ENCODE measurements at regions not wholly inside any gene's neighbourhood (a gene's known extent, or its start where the extent isn't known, plus 50 kb on each side); places are given as distances from the start of the nearest gene placed in this dataset.
"Not testable (repeated sequence)": the region's sequence is repeated elsewhere in the genome, so short reads cannot be mapped to it uniquely, and the experiment has no call there.

DNA sequence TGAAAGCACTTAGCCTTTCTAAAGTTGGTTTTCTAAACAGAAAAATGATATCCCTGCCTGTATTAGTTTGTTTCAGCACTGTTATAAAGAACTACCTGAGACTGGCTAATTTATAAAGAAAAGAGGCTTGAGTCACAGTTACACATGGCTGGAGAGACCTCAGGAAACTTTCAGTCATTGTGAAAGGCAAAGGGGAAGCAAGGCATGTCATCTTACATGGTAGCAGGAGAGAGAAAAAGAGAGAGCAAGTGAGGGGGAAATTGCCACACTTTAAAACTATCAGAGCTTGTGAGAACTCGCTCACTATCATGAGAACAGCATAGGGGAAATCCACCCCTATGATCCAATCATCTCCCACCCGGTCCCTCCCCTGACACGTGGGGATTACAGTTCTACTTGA is 64.9 kb downstream of the FAM170A start:
- peaks cover 9% of the 10 kb centered on the region for H3K9me3 Mint-ChIP-seq
- H3K4me3 Mint-ChIP-seq = no peak overlapping the region
- no peaks in the 10 kb centered on the region for H3K36me3 Mint-ChIP-seq (ENCODE audit: low read depth)
- H3K4me1 Mint-ChIP-seq (ENCODE audit: low read depth) = no peaks in the 10 kb centered on the region
- H3K27me3 Mint-ChIP-seq (ENCODE audit: low read depth) = no peaks in the 10 kb centered on the region
- no peak overlapping the region for H3K27ac Mint-ChIP-seq

DNA sequence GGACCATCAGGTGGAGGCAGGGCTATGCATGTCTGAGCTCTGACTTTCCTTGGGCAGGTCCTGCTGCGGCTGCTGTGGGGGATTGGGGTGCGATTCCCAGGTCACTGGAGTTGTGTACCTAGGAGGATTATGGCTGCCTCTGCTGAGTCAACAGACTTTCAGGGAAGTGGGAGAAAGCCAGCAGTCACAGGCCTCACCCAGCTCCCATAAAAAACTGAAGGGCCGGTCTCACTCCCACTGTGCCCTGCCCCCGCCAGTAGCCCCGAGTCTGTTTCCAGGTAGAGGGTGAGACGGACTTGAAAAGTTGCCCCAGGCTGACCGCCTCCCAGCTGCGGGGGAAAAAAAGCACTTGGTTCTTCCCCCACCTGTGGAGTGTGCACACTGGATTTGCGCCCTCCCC is 76.7 kb downstream of the FAM170A start:
- Mint-ChIP-seq H3K27me3 (ENCODE audit: low read depth) (peaks cover 5% of the 10 kb centered on the region), H3K9me3 (peaks cover 2% of the 10 kb centered on the region), H3K4me1 (ENCODE audit: low read depth) (no peaks in the 10 kb centered on the region), H3K27ac (no peak overlapping the region), H3K36me3 (ENCODE audit: low read depth) (no peaks in the 10 kb centered on the region), H3K4me3 (no peak overlapping the region)

GRCh38 chr5:119708076-119708790 is 78.9 kb downstream of the FAM170A start:
- H3K36me3 Mint-ChIP-seq (ENCODE audit: low read depth) = no peaks in the 10 kb centered on the region
- no peaks in the 10 kb centered on the region for H3K9me3 Mint-ChIP-seq
- H3K27ac Mint-ChIP-seq = no peak overlapping the region
- peaks cover 6% of the 10 kb centered on the region for H3K27me3 Mint-ChIP-seq (ENCODE audit: low read depth)
- no peaks in the 10 kb centered on the region for H3K4me1 Mint-ChIP-seq (ENCODE audit: low read depth)
- no peak overlapping the region for H3K4me3 Mint-ChIP-seq

DNA sequence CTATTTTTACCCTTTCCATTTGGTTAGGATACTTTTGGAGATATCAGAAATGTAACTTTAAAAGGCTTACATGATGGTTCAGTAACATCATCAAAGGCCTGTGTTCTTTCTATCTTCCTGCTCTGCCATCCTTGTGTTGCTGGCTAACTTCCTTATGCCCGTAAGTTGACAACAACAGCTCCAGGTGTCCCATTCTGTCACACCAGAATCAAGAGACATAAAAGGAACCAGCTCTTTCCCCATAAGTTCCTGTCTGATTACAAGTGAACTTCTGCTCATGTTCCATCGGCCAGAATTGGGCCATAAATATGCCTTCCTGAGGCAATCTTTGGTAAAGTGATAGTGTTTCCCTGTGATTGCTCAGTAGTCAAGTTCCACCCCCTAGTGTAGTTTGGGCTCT is 92.4 kb downstream of the FAM170A start:
- Mint-ChIP-seq H3K36me3 (ENCODE audit: low read depth) (no peaks in the 10 kb centered on the region), H3K4me3 (no peak overlapping the region), H3K4me1 (ENCODE audit: low read depth) (no peaks in the 10 kb centered on the region), H3K27me3 (ENCODE audit: low read depth) (no peaks in the 10 kb centered on the region), H3K27ac (no peak overlapping the region), H3K9me3 (peaks cover 6% of the 10 kb centered on the region)

- H3K4me3 Mint-ChIP-seq; H3K36me3 Mint-ChIP-seq (ENCODE audit: low read depth); H3K27me3 Mint-ChIP-seq (ENCODE audit: low read depth); H3K27ac Mint-ChIP-seq; H3K9me3 Mint-ChIP-seq; H3K4me1 Mint-ChIP-seq (ENCODE audit: low read depth): not testable (repeated sequence)
Measured at GRCh38 chr5:119725291-119725690, 95.9 kb downstream of the FAM170A start.

DNA sequence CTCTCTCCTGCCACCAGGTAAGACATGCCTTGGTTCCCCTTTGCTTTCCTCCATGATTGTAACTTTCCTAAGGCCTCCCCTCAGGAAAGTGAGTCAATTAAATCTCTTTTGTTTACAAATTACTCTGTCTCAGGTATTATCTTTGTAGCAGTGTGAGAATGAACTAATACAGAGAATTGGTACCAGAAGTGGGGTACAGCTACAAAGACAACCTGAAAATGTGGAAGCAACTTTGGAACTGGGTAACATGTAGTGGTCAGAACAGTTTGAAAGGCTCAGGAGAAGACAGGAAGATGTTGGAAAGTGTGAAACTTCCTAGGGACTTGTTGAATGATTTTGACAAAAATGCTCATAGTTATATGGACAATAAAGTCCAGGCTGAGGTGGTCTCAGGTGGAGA is 97.2 kb downstream of the FAM170A start:
- Mint-ChIP-seq H3K36me3 (ENCODE audit: low read depth) (no peaks in the 10 kb centered on the region), H3K4me3 (no peak overlapping the region)

DNA sequence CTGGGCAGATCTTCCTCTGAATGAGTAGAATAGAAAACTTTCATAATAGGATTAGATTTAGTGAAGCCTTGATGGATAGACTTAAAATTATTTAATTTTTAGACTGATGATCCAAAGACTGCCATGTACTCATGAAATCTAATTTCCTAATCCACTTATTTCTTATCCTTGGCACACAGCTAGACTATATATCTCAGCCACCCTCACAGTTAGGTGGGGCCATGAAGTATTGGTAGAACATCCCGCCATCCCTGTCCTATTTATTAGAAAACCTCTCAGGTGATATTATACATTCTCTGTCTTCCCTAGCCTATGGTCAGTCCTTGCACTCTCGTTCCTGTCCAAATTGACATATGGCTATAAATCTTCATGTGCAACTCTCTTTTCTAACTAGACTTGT is 110.9 kb downstream of the FAM170A start:
- H3K36me3 Mint-ChIP-seq (ENCODE audit: low read depth) = no peaks in the 10 kb centered on the region
- no peak overlapping the region for H3K27ac Mint-ChIP-seq
- H3K27me3 Mint-ChIP-seq (ENCODE audit: low read depth) = no peaks in the 10 kb centered on the region
- no peaks in the 10 kb centered on the region for H3K9me3 Mint-ChIP-seq
- H3K4me3 Mint-ChIP-seq = no peak overlapping the region
- H3K4me1 Mint-ChIP-seq (ENCODE audit: low read depth) = no peaks in the 10 kb centered on the region

More for the DNA sequence above, 97.2 kb downstream of the FAM170A start:
- Mint-ChIP-seq H3K4me1 (ENCODE audit: low read depth) (no peaks in the 10 kb centered on the region), H3K9me3 (peaks cover 8% of the 10 kb centered on the region), H3K27me3 (ENCODE audit: low read depth) (no peaks in the 10 kb centered on the region), H3K27ac (no peak overlapping the region)

DNA sequence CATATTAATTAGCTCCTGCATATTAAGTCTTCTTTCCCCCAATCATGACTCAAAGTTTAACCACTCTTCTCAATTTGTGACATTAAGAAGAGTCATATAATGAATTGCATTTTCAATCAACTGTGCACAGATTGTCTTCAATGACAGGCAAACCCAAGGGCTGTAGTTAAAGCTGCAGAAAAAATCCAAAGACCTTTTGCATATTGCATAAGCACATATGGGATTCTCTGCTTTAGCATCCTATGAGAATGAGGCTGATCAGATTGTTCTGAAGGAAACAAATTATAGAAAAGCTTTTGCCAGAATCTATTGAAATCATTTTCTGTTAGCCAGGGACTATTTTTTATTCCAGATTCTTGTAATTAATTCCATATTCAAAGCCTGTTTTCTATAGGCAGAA is 112.3 kb downstream of the FAM170A start:
- Mint-ChIP-seq H3K27me3 (ENCODE audit: low read depth) (no peaks in the 10 kb centered on the region), H3K9me3 (no peaks in the 10 kb centered on the region), H3K36me3 (ENCODE audit: low read depth) (no peaks in the 10 kb centered on the region), H3K27ac (no peak overlapping the region), H3K4me3 (no peak overlapping the region), H3K4me1 (ENCODE audit: low read depth) (no peaks in the 10 kb centered on the region)

DNA sequence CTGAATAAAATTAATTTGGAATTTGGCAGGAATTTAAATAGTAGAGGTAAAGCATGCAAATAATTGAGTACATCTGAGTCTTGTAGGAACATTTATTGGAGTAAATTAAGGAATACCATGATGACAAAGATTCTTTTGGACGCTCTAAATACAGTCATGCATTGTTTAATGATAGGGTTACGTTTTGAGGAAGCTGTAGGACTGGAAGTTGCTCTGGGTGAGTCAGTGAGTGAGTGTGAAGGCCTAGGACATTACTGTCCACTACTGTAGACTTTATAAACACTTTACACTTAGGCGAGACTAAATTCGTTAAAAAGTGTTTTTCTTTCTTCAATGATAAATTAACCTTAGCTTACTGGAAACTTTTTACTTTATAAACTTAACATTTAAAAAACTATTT is 113.0 kb downstream of the FAM170A start:
- no peaks in the 10 kb centered on the region for H3K4me1 Mint-ChIP-seq (ENCODE audit: low read depth)
- H3K27ac Mint-ChIP-seq = no peak overlapping the region
- no peak overlapping the region for H3K4me3 Mint-ChIP-seq

GRCh38 chr5:119743927-119744326 is 114.6 kb downstream of the FAM170A start:
- Mint-ChIP-seq H3K4me3 (no peak overlapping the region), H3K4me1 (ENCODE audit: low read depth) (no peaks in the 10 kb centered on the region), H3K36me3 (ENCODE audit: low read depth) (no peaks in the 10 kb centered on the region), H3K9me3 (no peaks in the 10 kb centered on the region), H3K27ac (no peak overlapping the region), H3K27me3 (ENCODE audit: low read depth) (no peaks in the 10 kb centered on the region)

More for the DNA sequence above, 113.0 kb downstream of the FAM170A start:
- Mint-ChIP-seq H3K9me3 (no peaks in the 10 kb centered on the region), H3K27me3 (ENCODE audit: low read depth) (no peaks in the 10 kb centered on the region), H3K36me3 (ENCODE audit: low read depth) (no peaks in the 10 kb centered on the region)

DNA sequence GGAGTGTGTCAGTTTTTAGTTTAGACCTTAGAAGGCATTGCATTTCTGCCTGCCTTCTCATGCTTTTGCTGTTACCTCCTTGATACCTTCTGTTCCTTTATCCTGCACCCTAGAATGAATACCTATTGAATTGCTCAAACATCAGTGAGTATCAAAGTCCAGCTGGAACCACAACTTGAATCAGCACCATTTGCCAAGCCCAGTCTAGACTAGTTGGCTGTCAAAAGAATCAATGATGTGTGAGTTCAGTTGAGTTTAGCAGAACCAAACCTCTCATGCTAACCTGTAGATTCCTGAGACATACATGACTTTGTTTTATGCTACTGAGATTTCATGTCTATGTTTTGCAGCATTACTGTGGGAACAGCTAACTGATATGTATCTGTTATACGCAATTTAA is 116.6 kb downstream of the FAM170A start:
- H3K4me3 Mint-ChIP-seq = no peak overlapping the region
- H3K27me3 Mint-ChIP-seq (ENCODE audit: low read depth) = no peaks in the 10 kb centered on the region
- H3K27ac Mint-ChIP-seq = no peak overlapping the region
- no peaks in the 10 kb centered on the region for H3K9me3 Mint-ChIP-seq
- no peaks in the 10 kb centered on the region for H3K36me3 Mint-ChIP-seq (ENCODE audit: low read depth)
- no peaks in the 10 kb centered on the region for H3K4me1 Mint-ChIP-seq (ENCODE audit: low read depth)

GRCh38 chr5:119746984-119747383 is 117.6 kb downstream of the FAM170A start:
- Mint-ChIP-seq H3K27me3 (ENCODE audit: low read depth) (no peaks in the 10 kb centered on the region), H3K27ac (no peak overlapping the region), H3K9me3 (no peaks in the 10 kb centered on the region), H3K4me1 (ENCODE audit: low read depth) (no peaks in the 10 kb centered on the region), H3K4me3 (no peak overlapping the region), H3K36me3 (ENCODE audit: low read depth) (no peaks in the 10 kb centered on the region)

DNA sequence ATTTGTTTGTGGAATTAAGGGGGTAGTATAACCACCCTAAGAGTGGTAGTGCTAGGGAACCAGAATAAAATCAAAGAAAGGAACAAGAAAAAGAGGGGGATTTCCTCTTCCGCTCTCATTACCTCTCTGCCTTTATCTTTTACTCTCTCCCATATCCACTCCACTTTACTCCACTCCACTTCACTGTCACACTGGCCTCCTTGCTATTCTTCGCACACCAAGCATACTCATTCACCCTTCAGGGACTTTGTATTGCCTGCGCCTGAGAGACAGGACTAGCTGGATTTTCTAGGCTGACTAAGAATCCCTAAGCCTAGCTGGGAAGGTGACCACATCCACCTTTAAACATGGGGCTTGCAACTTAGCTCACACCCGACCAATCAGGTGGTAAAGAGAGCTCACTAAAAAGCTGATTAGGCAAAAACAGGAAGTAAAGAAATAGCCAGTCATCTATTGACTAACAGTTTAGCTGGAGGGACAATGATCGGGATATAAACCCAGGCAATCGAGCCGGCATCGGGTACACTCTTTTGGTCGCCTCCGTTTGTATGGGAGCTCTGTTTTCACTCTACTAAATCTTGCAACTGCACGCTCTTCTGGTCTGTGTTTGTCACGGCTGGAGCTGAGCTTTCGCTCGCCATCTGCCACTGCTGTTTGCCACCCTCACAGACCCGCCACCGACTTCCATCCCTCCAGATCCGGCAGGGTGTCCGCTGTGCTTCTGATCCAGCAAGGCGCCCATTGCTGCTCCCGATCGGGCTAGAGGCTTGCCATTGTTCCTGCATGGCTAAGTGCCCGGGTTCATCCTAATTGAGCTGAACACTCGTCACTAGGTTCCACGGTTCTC is 121.8 kb downstream of the FAM170A start:
- H3K4me3 Mint-ChIP-seq = no peak overlapping the region
- H3K27ac Mint-ChIP-seq = no peak overlapping the region
- H3K27me3 Mint-ChIP-seq (ENCODE audit: low read depth) = no peaks in the 10 kb centered on the region
- H3K9me3 Mint-ChIP-seq = no peaks in the 10 kb centered on the region
- no peaks in the 10 kb centered on the region for H3K36me3 Mint-ChIP-seq (ENCODE audit: low read depth)
- no peaks in the 10 kb centered on the region for H3K4me1 Mint-ChIP-seq (ENCODE audit: low read depth)

GRCh38 chr5:119751734-119752094 is 122.4 kb downstream of the FAM170A start:
- no peaks in the 10 kb centered on the region for H3K4me1 Mint-ChIP-seq (ENCODE audit: low read depth)
- H3K9me3 Mint-ChIP-seq = no peaks in the 10 kb centered on the region
- H3K27ac Mint-ChIP-seq = no peak overlapping the region
- H3K4me3 Mint-ChIP-seq = no peak overlapping the region
- H3K27me3 Mint-ChIP-seq (ENCODE audit: low read depth) = no peaks in the 10 kb centered on the region
- H3K36me3 Mint-ChIP-seq (ENCODE audit: low read depth) = no peaks in the 10 kb centered on the region

All from T-helper 1 cell treated with Interleukin-12 subunit alpha and Interleukin-12 subunit beta and Interleukin-4 antibody, amounts not matched to agents 30 μg/mL and 1 μg/mL, for 36 hours (primary cell).